CD14-positive monocyte (primary cell): ENCODE measurements at regions not wholly inside any gene's neighbourhood (a gene's known extent, or its start where the extent isn't known, plus 50 kb on each side); places are given as distances from the start of the nearest gene placed in this dataset.

Source experiments
- DNase-seq, 3 donors: peaks; one replicate each; pipeline ENCODE4 v3.0.0-alpha.2; 2011 to 2022
- H2AFZ ChIP-seq: 2 replicates; pipeline ENCODE4 v1.6.0; 2012; ENCODE audit warnings: mild to moderate bottlenecking, low read depth, low read length, inconsistent platforms; ENCODE audit not compliant: insufficient read depth, poor library complexity, severe bottlenecking
- H3K27ac ChIP-seq, 2 donors: 1 replicate in 1 of 2; 2 replicates in 1 of 2; pipeline ENCODE4 v1.5.1; 2012 to 2013; ENCODE audit warnings: low read length in 2 of 2, control low read depth in 1 of 2, inconsistent platforms in 1 of 2, low read depth in 1 of 2, mild to moderate bottlenecking in 1 of 2
- H3K27me3 ChIP-seq, 2 donors: one replicate each; pipeline versions ENCODE4 v1.6.0 to v1.6.1; 2011 to 2013; ENCODE audit warnings: low read length in 2 of 2; ENCODE audit not compliant: control insufficient read depth in 2 of 2, insufficient read depth in 2 of 2
- H3K36me3 ChIP-seq, 2 donors: replicated peaks in 1 of 2; 1 replicate in 1 of 2; 2 replicates in 1 of 2; pipeline versions ENCODE4 v1.5.1 to v1.6.1; 2012 to 2013; ENCODE audit warnings: low read length in 2 of 2, control low read depth in 1 of 2, inconsistent platforms in 1 of 2, mild to moderate bottlenecking in 1 of 2; ENCODE audit not compliant: insufficient read depth in 2 of 2, control insufficient read depth in 1 of 2
- H3K4me1 ChIP-seq, 2 donors: 1 replicate in 1 of 2; 2 replicates in 1 of 2; pipeline versions ENCODE4 v1.5.1 to v1.6.1; 2012 to 2013; ENCODE audit warnings: low read length in 2 of 2, control low read depth in 1 of 2, inconsistent platforms in 1 of 2, mild to moderate bottlenecking in 1 of 2, moderate library complexity in 1 of 2; ENCODE audit not compliant: insufficient read depth in 2 of 2, control insufficient read depth in 1 of 2
- H3K4me2 ChIP-seq: replicated peaks from 2 replicates; pipeline ENCODE3; 2012; ENCODE audit warnings: low read length, moderate library complexity, mild to moderate bottlenecking; ENCODE audit not compliant: poor library complexity, severe bottlenecking; ENCODE audit errors: extremely low read depth
- H3K4me3 ChIP-seq, 3 experiments: fragments of 200-600 bp in 1 of 3; sonication (generic) in 1 of 3; replicated peaks in 1 of 3; 1 replicate in 2 of 3; 2 replicates in 1 of 3; pipeline ENCODE4 v1.5.1; 2011 to 2013; ENCODE audit warnings: low read length in 3 of 3, mild to moderate bottlenecking in 3 of 3, control low read depth in 2 of 3, low read depth in 2 of 3, inconsistent platforms in 1 of 3, moderate library complexity in 1 of 3
- H3K79me2 ChIP-seq: 2 replicates; pipeline ENCODE4 v1.6.0; 2012; ENCODE audit warnings: mild to moderate bottlenecking, control low read depth, inconsistent platforms, low read length, moderate library complexity; ENCODE audit not compliant: insufficient read depth
- H3K9ac ChIP-seq: 2 replicates; pipeline ENCODE4 v1.6.0; 2017; ENCODE audit warnings: low read length, mild to moderate bottlenecking; ENCODE audit not compliant: insufficient read depth, poor library complexity, severe bottlenecking
- H3K9me3 ChIP-seq, 2 donors: replicated peaks in 1 of 2; 1 replicate in 1 of 2; 2 replicates in 1 of 2; pipeline versions ENCODE4 v1.5.1 to v1.6.1; 2012 to 2013; ENCODE audit warnings: low read length in 2 of 2, control low read depth in 1 of 2; ENCODE audit not compliant: control insufficient read depth in 1 of 2, insufficient read depth in 1 of 2
- H4K20me1 ChIP-seq: 2 replicates; pipeline ENCODE4 v1.6.0; 2012; ENCODE audit warnings: mild to moderate bottlenecking, low read length, control low read depth, moderate library complexity; ENCODE audit not compliant: insufficient read depth
- H3K27ac Mint-ChIP-seq, 7 donors: one replicate each; pipeline ENCODE4 v1.8.0; 2020; ENCODE audit warnings: mild to moderate bottlenecking in 7 of 7, mixed read lengths in 7 of 7, moderate library complexity in 6 of 7, inconsistent platforms in 2 of 7
- H3K27me3 Mint-ChIP-seq, 3 donors: one replicate each; pipeline ENCODE4 v1.8.0; 2021 to 2022; ENCODE audit warnings: low read depth in 3 of 3, mild to moderate bottlenecking in 3 of 3, mixed read lengths in 3 of 3, moderate library complexity in 3 of 3, inconsistent platforms in 1 of 3
- H3K36me3 Mint-ChIP-seq, 2 donors: one replicate each; pipeline ENCODE4 v1.8.0; 2020; ENCODE audit warnings: mixed read lengths in 2 of 2, inconsistent platforms in 1 of 2, mild to moderate bottlenecking in 1 of 2
- H3K4me1 Mint-ChIP-seq: one replicate; pipeline ENCODE4 v1.8.0; 2020; ENCODE audit warnings: mild to moderate bottlenecking, mixed read lengths
- H3K4me3 Mint-ChIP-seq, 2 donors: one replicate each; pipeline ENCODE4 v1.8.0; 2020; ENCODE audit warnings: mild to moderate bottlenecking in 2 of 2, mixed read lengths in 2 of 2, moderate library complexity in 1 of 2
- H3K9me3 Mint-ChIP-seq, 7 donors: one replicate each; pipeline ENCODE4 v1.8.0; 2020 to 2022; ENCODE audit warnings: mixed read lengths in 7 of 7, mild to moderate bottlenecking in 6 of 7, moderate library complexity in 6 of 7, inconsistent platforms in 2 of 7
- WGBS: methylation state at CpG from one replicate; pipeline ENCODE4 v1.1.5; 2013; ENCODE audit warnings: missing lambda C conversion rate; ENCODE audit not compliant: insufficient coverage; 5-methylcytosine and 5-hydroxymethylcytosine counted together
- intact Hi-C, 2 donors: fragments of 100-400 bp; cut with micrococcal nuclease; formaldehyde crosslinking; loops; one replicate each; pipeline versions ENCODE4 v1.15.0 to v1.15.1; 2023
- TF ChIP-seq, protein P1 (sequence below): fragments of 200-600 bp; IDR thresholded peaks from one replicate; pipeline ENCODE4 v1.8.0; 2022; ENCODE audit warnings: antibody characterized with exemption, mild to moderate bottlenecking

DNA sequence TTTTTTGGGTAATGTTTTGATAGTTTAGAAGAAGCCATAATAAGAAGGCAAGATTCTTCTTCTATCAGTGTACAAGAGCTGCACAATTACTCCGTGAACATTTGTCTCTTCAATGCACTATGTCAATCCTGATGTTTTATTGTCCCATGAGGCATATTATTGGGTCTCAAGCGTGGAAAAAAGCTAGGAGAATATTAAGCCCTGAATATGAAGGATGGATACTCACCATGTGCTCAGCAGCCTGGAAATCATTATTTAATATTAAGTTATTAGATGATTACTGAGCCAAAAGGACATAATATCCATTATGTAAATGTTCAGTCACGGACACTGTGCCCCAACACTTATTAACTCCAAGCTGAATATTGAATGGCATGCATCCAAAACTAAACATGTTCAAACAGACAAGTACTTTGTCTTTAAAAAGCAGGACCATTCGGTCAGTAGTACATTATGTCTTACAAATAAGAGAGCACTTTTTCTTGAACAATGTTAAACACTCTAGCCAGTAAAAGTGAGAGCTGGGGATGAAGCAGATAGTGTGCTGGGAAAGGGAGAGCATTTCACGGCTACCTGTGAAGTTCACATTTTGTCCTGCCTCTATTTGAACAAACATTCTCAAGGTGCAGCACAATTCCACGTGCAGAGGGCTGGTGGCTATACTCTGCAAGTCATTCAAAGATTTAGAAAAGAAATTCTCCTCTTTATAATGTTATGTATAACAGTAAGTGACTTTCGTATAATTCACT lies 70.6 kb upstream of the CNR1 start:
- intact Hi-C loops: no loop called here
- no peak overlapping the region for H3K27ac ChIP-seq
- no peak overlapping the region for H3K27ac Mint-ChIP-seq

DNA sequence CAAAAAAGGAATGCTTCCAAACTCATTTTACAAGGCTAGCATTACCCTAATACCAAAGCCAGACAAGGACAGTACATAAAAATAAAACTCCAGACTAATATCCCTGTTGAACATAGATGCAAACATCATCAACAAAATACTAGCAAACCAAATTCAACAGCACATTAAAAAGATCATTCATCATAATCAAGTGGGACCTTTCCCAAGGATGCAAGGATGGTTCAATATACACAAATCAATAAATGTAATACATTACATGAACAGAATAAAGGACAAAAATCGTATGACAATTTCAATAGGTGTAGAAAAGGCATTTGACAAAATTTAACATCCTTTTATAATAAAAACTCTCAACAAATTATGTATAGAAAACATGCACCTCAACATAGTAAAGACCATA lies 66.6 kb upstream of the CNR1 start:
- Histone ChIP-seq H2AFZ (no peak overlapping the region), H3K27ac (no peak overlapping the region), H3K27me3 (peaks cover 0 to 3% of the 10 kb centered on the region in 2 donors), H3K4me1 (no peaks in the 10 kb centered on the region), H3K79me2 (no peaks in the 10 kb centered on the region), H4K20me1 (no peaks in the 10 kb centered on the region), H3K4me3 (no peak overlapping the region), H3K36me3 (no peaks in the 10 kb centered on the region), H3K4me2 (no peak overlapping the region), H3K9ac (no peak overlapping the region), H3K9me3 (peaks cover 14 to 18% of the 10 kb centered on the region in 2 donors)
- H3K4me3 Mint-ChIP-seq: no peak overlapping the region
- no CpG with 5 or more reads among the region's 1 CpG for WGBS
- intact Hi-C loops: no loop called here
- TF ChIP-seq, protein P1, sequence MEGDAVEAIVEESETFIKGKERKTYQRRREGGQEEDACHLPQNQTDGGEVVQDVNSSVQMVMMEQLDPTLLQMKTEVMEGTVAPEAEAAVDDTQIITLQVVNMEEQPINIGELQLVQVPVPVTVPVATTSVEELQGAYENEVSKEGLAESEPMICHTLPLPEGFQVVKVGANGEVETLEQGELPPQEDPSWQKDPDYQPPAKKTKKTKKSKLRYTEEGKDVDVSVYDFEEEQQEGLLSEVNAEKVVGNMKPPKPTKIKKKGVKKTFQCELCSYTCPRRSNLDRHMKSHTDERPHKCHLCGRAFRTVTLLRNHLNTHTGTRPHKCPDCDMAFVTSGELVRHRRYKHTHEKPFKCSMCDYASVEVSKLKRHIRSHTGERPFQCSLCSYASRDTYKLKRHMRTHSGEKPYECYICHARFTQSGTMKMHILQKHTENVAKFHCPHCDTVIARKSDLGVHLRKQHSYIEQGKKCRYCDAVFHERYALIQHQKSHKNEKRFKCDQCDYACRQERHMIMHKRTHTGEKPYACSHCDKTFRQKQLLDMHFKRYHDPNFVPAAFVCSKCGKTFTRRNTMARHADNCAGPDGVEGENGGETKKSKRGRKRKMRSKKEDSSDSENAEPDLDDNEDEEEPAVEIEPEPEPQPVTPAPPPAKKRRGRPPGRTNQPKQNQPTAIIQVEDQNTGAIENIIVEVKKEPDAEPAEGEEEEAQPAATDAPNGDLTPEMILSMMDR: no peak
- H3K9me3 Mint-ChIP-seq: peaks cover 3 to 42% (median 13%) of the 10 kb centered on the region in 7 donors
- H3K27me3 Mint-ChIP-seq: peaks cover 0 to 6% (median 0%) of the 10 kb centered on the region in 3 donors
- DNase-seq: no peak
- no peaks in the 10 kb centered on the region for H3K4me1 Mint-ChIP-seq
- no peak overlapping the region for H3K27ac Mint-ChIP-seq
- H3K36me3 Mint-ChIP-seq: no peaks in the 10 kb centered on the region

More for the DNA sequence above, 70.6 kb upstream of the CNR1 start:
- Mint-ChIP-seq H3K4me1 (no peaks in the 10 kb centered on the region), H3K9me3 (peaks cover 0 to 17% (median 7%) of the 10 kb centered on the region in 7 donors), H3K27me3 (peaks cover 1 to 6% (median 2%) of the 10 kb centered on the region in 3 donors), H3K36me3 (no peaks in the 10 kb centered on the region), H3K4me3 (no peak overlapping the region)
- Histone ChIP-seq H3K9me3 (peaks cover 0 to 4% of the 10 kb centered on the region in 2 donors), H3K36me3 (no peaks in the 10 kb centered on the region), H3K27me3 (peaks cover 0 to 3% of the 10 kb centered on the region in 2 donors), H4K20me1 (no peaks in the 10 kb centered on the region), H3K79me2 (no peaks in the 10 kb centered on the region), H3K4me1 (no peaks in the 10 kb centered on the region), H3K9ac (no peak overlapping the region), H3K4me2 (no peak overlapping the region), H2AFZ (no peak overlapping the region), H3K4me3 (no peak overlapping the region)
- TF ChIP-seq, protein P1: no peak
- DNase-seq: no peak
- no CpG with 5 or more reads among the region's 7 CpGs for WGBS
